Islet of Langerhans (tissue), 1 donor: ENCODE measurements at regions not wholly inside any gene's neighbourhood (a gene's known extent, or its start where the extent isn't known, plus 50 kb on each side); places are given as distances from the start of the nearest gene placed in this dataset.
"Not testable (repeated sequence)": the region's sequence is repeated elsewhere in the genome, so short reads cannot be mapped to it uniquely, and the experiment has no call there.

ENCODE experiments used
- FAIRE-seq: peaks from one replicate; lab custom pipeline; 2011; peaks lifted over from hg19 to GRCh38; lab: Jason Lieb, UNC

- peak; percentile 9 for FAIRE-seq
Observed at GRCh38 chr2:203631068-203631757, 75.2 kb upstream of the CD28 start.

GRCh38 chr2:203636588-203637470, 69.6 kb upstream of the CD28 start:
- no peak for FAIRE-seq

GRCh38 chr2:203637471-203638167, 68.8 kb upstream of the CD28 start:
- FAIRE-seq = no peak

- not testable (repeated sequence) for FAIRE-seq
Observed at GRCh38 chr2:203641865-203642264, 64.6 kb upstream of the CD28 start.

GRCh38 chr2:203642841-203643240, 63.6 kb upstream of the CD28 start:
- not testable (repeated sequence) for FAIRE-seq

- no peak for FAIRE-seq
Observed at GRCh38 chr2:203645831-203646230, 60.6 kb upstream of the CD28 start.

GRCh38 chr2:203646266-203646864, 60.1 kb upstream of the CD28 start:
- no peak for FAIRE-seq

- FAIRE-seq = no peak
Observed at GRCh38 chr2:203646961-203647360, 59.5 kb upstream of the CD28 start.

GRCh38 chr2:203647579-203647978, 58.9 kb upstream of the CD28 start:
- FAIRE-seq = peak; percentile 56

GRCh38 chr2:203648273-203648672, 58.2 kb upstream of the CD28 start:
- FAIRE-seq = peak; percentile 98

GRCh38 chr2:203649176-203649814, 57.1 kb upstream of the CD28 start:
- FAIRE-seq = no peak

GRCh38 chr2:203650860-203651613, 55.4 kb upstream of the CD28 start:
- FAIRE-seq = peak; percentile 99

- FAIRE-seq = no peak
Observed at GRCh38 chr2:203651621-203652020, 54.8 kb upstream of the CD28 start.

- FAIRE-seq = no peak
Observed at GRCh38 chr2:203654826-203655225, 51.6 kb upstream of the CD28 start.

- no peak for FAIRE-seq
Observed at GRCh38 chr2:203656522-203657287, 49.7 kb upstream of the CD28 start.
